OCI-LY1 (cell line): ENCODE measurements at regions not wholly inside any gene's neighbourhood (a gene's known extent, or its start where the extent isn't known, plus 50 kb on each side); places are given as distances from the start of the nearest gene placed in this dataset.

ENCODE experiments used
- H2AFZ ChIP-seq: fragments of 200-600 bp; sonication (generic), shearing (Covaris generic); 2 replicates; pipeline ENCODE4 v1.6.0; 2014; ENCODE audit warnings: antibody characterized with exemption, mild to moderate bottlenecking, low read length
- H3F3A ChIP-seq: fragments of 200-600 bp; sonication (generic), shearing (Covaris generic); 2 replicates; pipeline ENCODE4 v1.6.0; 2014; ENCODE audit warnings: mild to moderate bottlenecking, antibody characterized with exemption, low read length, moderate library complexity; ENCODE audit not compliant: insufficient read depth
- H3K27ac ChIP-seq: fragments of 200-600 bp; sonication (generic); 2 replicates; pipeline ENCODE4 v1.5.1; 2014; ENCODE audit warnings: low read length, mixed run types, mild to moderate bottlenecking, low read depth; ENCODE audit not compliant: poor library complexity, severe bottlenecking
- H3K27me3 ChIP-seq: fragments of 200-600 bp; sonication (generic); 2 replicates; pipeline ENCODE4 v1.6.0; 2014; ENCODE audit warnings: antibody characterized with exemption, mild to moderate bottlenecking, low read length, moderate library complexity; ENCODE audit not compliant: insufficient read depth
- H3K36me3 ChIP-seq: fragments of 200-600 bp; sonication (generic); 2 replicates; pipeline ENCODE4 v1.6.1; 2014; ENCODE audit warnings: mild to moderate bottlenecking, antibody characterized with exemption, low read length, moderate library complexity, mixed read lengths; ENCODE audit not compliant: insufficient read depth
- H3K4me1 ChIP-seq: fragments of 200-600 bp; sonication (generic); 2 replicates; pipeline ENCODE4 v1.5.1; 2014; ENCODE audit warnings: mild to moderate bottlenecking, low read length, moderate library complexity; ENCODE audit not compliant: insufficient read depth, severe bottlenecking
- H3K4me2 ChIP-seq: fragments of 200-600 bp; sonication (generic), shearing (Covaris generic); 2 replicates; pipeline ENCODE4 v1.6.1; 2014; ENCODE audit warnings: low read length
- H3K4me3 ChIP-seq: fragments of 200-600 bp; sonication (generic); 2 replicates; pipeline ENCODE4 v1.5.1; 2014; ENCODE audit warnings: low read length, low read depth, mild to moderate bottlenecking, mixed read lengths; ENCODE audit not compliant: poor library complexity, severe bottlenecking
- H3K79me2 ChIP-seq: fragments of 200-600 bp; shearing (Covaris generic); 2 replicates; pipeline ENCODE4 v1.6.1; 2016; ENCODE audit warnings: mixed run types, low read length, mixed read lengths; ENCODE audit not compliant: insufficient read depth
- H3K9ac ChIP-seq: fragments of 200-600 bp; sonication (generic), shearing (Covaris generic); 2 replicates; pipeline ENCODE4 v1.6.1; 2014; ENCODE audit warnings: mild to moderate bottlenecking, low read length, mixed read lengths
- H3K9me2 ChIP-seq: fragments of 200-600 bp; sonication (generic), shearing (Covaris generic); 2 replicates; pipeline ENCODE4 v1.6.1; 2014; ENCODE audit warnings: low read depth, mild to moderate bottlenecking, low read length, mixed read lengths
- H3K9me3 ChIP-seq: fragments of 200-600 bp; shearing (Covaris generic); 2 replicates; pipeline ENCODE4 v1.6.1; 2014; ENCODE audit warnings: low read length, mixed read lengths
- H4K20me1 ChIP-seq: fragments of 200-600 bp; sonication (generic), shearing (Covaris generic); 2 replicates; pipeline ENCODE4 v1.6.0; 2016; ENCODE audit warnings: mild to moderate bottlenecking, low read length; ENCODE audit not compliant: insufficient read depth
- CTCF ChIP-seq: fragments of 200-600 bp; sonication (generic), shearing (Covaris generic); IDR thresholded peaks from 2 replicates; pipeline ENCODE4 v1.5.1; 2017; ENCODE audit warnings: mild to moderate bottlenecking, antibody characterized with exemption, low read length, moderate library complexity, mixed read lengths
- EZH2 ChIP-seq: fragments of 200-600 bp; sonication (generic), shearing (Covaris generic); IDR thresholded peaks from 2 replicates; pipeline ENCODE4 v1.8.0; 2017; ENCODE audit warnings: borderline replicate concordance, mixed run types, mild to moderate bottlenecking, antibody characterized with exemption, low read length, moderate library complexity, mixed read lengths

DNA sequence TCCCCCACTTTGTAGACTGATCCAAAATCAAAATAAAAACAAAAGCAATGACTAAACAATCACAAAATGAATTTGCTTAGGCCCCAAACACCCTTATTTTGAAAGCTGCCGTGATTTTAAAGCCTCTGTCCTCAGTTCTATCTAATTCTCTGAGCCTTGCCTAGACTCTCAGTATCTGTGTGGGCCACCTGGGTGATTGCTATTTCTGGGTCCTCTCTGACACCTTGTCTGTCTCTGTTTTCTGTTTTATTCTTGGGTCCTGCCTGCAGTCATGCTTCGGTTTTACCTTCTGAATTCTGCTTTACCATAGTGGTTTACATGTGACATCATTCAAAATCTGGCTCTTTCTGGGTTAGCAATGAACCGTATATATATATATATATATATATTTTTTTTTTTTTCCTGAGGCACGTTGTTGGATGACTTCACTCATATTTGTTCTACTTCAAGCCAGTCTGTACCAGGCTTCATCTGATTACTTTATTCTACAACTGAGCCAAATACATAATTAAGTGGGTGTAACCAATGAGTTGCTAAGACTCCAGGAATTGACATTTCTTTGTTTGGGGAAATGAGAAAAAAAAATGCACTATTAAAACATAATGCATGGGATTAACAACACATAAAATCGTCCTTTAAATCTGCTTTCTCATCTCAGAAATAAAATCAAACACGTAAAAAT is 710.7 kb upstream of the SLIT2 start:
- no peak overlapping the region for H3K4me2 ChIP-seq
- H4K20me1 ChIP-seq, result no peaks in the 10 kb centered on the region
- H3K9me3 ChIP-seq, result no peaks in the 10 kb centered on the region
- no peaks in the 10 kb centered on the region for H3K27me3 ChIP-seq
- no peaks in the 10 kb centered on the region for H3K9me2 ChIP-seq
- TF ChIP-seq CTCF, result no peak
- no peak for TF ChIP-seq EZH2
- no peak overlapping the region for H3K9ac ChIP-seq
- no peak overlapping the region for H3K27ac ChIP-seq
- H3K36me3 ChIP-seq, result no peaks in the 10 kb centered on the region
- H3K79me2 ChIP-seq, result no peaks in the 10 kb centered on the region
- H3K4me3 ChIP-seq, result no peak overlapping the region
- H3F3A ChIP-seq, result no peaks in the 10 kb centered on the region
- no peak overlapping the region for H2AFZ ChIP-seq
- H3K4me1 ChIP-seq, result peaks cover 26% of the 10 kb centered on the region

DNA sequence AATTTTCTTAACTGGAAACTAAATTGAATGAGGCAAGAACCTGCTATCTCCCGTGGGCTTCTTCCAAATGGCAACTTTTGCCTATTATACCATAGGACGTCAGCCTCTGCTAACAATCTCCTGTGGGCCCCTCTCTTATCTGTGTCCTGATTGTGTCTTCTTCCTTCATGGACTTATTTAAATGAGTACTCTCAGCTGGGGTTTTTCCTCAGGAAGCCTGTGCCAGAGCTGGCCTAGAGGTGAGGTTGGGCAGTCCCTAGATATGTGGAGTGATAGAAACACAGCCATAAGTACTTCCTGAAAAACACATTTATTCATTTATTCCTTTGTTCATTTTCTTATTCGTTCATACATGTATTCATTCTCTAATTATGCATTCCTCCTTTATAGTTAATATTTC is 712.5 kb upstream of the SLIT2 start:
- no peaks in the 10 kb centered on the region for H3K79me2 ChIP-seq
- peaks cover 26% of the 10 kb centered on the region for H3K4me1 ChIP-seq
- H3K9ac ChIP-seq, result no peak overlapping the region
- no peaks in the 10 kb centered on the region for H3K9me3 ChIP-seq
- no peaks in the 10 kb centered on the region for H4K20me1 ChIP-seq
- TF ChIP-seq EZH2 (no peak), CTCF (no peak)
- no peaks in the 10 kb centered on the region for H3K27me3 ChIP-seq
- no peak overlapping the region for H2AFZ ChIP-seq
- no peak overlapping the region for H3K4me2 ChIP-seq
- no peaks in the 10 kb centered on the region for H3K36me3 ChIP-seq
- no peaks in the 10 kb centered on the region for H3F3A ChIP-seq
- H3K4me3 ChIP-seq, result no peak overlapping the region
- H3K27ac ChIP-seq, result no peak overlapping the region
- no peaks in the 10 kb centered on the region for H3K9me2 ChIP-seq

DNA sequence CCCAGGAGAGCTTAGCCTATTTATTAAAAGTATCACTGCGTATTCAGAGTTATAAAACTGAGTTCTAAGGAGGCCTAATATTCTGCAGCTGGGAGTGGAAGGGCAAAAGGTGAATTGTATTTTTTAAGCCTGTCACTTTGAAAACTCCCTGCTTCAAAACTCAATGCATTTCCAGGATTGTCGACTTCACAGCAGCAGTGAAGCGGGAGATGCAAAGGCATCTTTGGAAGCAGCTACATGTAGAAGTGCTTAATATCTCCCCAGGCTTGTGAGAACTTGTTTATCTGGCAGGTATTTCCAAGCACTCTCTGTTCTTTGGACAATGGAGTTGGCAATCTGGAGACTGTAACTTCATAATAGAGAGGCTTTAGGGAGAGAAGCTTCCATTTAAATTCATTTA is 717.5 kb upstream of the SLIT2 start:
- Histone ChIP-seq H3K27ac (no peak overlapping the region), H3K4me2 (no peak overlapping the region), H3K9me3 (no peaks in the 10 kb centered on the region), H3K9ac (no peak overlapping the region), H3K4me1 (no peaks in the 10 kb centered on the region), H3K4me3 (no peak overlapping the region), H4K20me1 (no peaks in the 10 kb centered on the region), H2AFZ (no peak overlapping the region), H3K79me2 (no peaks in the 10 kb centered on the region), H3F3A (no peaks in the 10 kb centered on the region), H3K36me3 (no peaks in the 10 kb centered on the region), H3K9me2 (no peaks in the 10 kb centered on the region), H3K27me3 (no peaks in the 10 kb centered on the region)
- no peak for TF ChIP-seq CTCF
- TF ChIP-seq EZH2, result no peak
